Kidney (tissue), 13 donors: ENCODE measurements at regions not wholly inside any gene's neighbourhood (a gene's known extent, or its start where the extent isn't known, plus 50 kb on each side); places are given as distances from the start of the nearest gene placed in this dataset.
"Not testable (repeated sequence)": the region's sequence is repeated elsewhere in the genome, so short reads cannot be mapped to it uniquely, and the experiment has no call there.

Source experiments
- DNase-seq, 5 donors: peaks; one replicate each; pipeline ENCODE4 v3.0.0-alpha.2; 2013 to 2020
- FAIRE-seq: peaks from 2 replicates; lab custom pipeline; 2012; peaks lifted over from hg19 to GRCh38; lab: Jason Lieb, UNC
- H3K27ac ChIP-seq, 2 donors: one replicate each; pipeline ENCODE4 v1.7.0; 2013; ENCODE audit warnings: low read depth in 2 of 2, low read length in 2 of 2, inconsistent platforms in 1 of 2
- H3K27me3 ChIP-seq: one replicate; pipeline ENCODE4 v1.7.1; 2013; ENCODE audit warnings: low read length, inconsistent platforms; ENCODE audit not compliant: control insufficient read depth, insufficient read depth
- H3K36me3 ChIP-seq, 3 donors: one replicate each; pipeline versions ENCODE4 v1.7.0 to v1.7.1; 2013; ENCODE audit warnings: low read length in 3 of 3, control low read depth in 1 of 3, inconsistent platforms in 1 of 3; ENCODE audit not compliant: insufficient read depth in 3 of 3, control insufficient read depth in 2 of 3
- H3K4me1 ChIP-seq, 3 donors: one replicate each; pipeline versions ENCODE4 v1.7.0 to v1.7.1; 2013; ENCODE audit warnings: low read length in 3 of 3, inconsistent platforms in 1 of 3, low read depth in 1 of 3; ENCODE audit not compliant: control insufficient read depth in 2 of 3, insufficient read depth in 2 of 3
- H3K4me3 ChIP-seq, 3 donors: one replicate each; pipeline versions ENCODE4 v1.7.0 to v1.8.1; 2013; ENCODE audit warnings: low read length in 3 of 3, control low read depth in 1 of 3, inconsistent platforms in 1 of 3
- H3K9ac ChIP-seq, 3 donors: one replicate each; pipeline versions ENCODE4 v1.7.0 to v1.7.1; 2013; ENCODE audit warnings: low read length in 3 of 3, control low read depth in 1 of 3, inconsistent platforms in 1 of 3
- H3K9me3 ChIP-seq, 3 donors: one replicate each; pipeline versions ENCODE4 v1.7.0 to v1.7.1; 2013; ENCODE audit warnings: low read length in 3 of 3, control low read depth in 1 of 3, inconsistent platforms in 1 of 3; ENCODE audit not compliant: control insufficient read depth in 2 of 3, insufficient read depth in 1 of 3
- intact Hi-C: fragments of 100-400 bp; cut with DNase I; formaldehyde crosslinking; loops from one replicate; pipeline ENCODE4 v1.11.1; 2022
- TF ChIP-seq, protein P1 (sequence below): IDR thresholded peaks from 3 replicates; pipeline ENCODE4 v1.5.1; 2012; ENCODE audit warnings: mild to moderate bottlenecking, moderate library complexity, borderline replicate concordance; ENCODE audit not compliant: insufficient read depth; ENCODE audit errors: extremely low read depth
- donor health status: control.
- donor health status: control.
- donor health status: control.
- donor health status: control.
- donor health status: control.
- donor health status: DM: yes; HTN: yes; CAD: no.
- donor health status: Normal renal cell carcinoma (clear cell type).

DNA sequence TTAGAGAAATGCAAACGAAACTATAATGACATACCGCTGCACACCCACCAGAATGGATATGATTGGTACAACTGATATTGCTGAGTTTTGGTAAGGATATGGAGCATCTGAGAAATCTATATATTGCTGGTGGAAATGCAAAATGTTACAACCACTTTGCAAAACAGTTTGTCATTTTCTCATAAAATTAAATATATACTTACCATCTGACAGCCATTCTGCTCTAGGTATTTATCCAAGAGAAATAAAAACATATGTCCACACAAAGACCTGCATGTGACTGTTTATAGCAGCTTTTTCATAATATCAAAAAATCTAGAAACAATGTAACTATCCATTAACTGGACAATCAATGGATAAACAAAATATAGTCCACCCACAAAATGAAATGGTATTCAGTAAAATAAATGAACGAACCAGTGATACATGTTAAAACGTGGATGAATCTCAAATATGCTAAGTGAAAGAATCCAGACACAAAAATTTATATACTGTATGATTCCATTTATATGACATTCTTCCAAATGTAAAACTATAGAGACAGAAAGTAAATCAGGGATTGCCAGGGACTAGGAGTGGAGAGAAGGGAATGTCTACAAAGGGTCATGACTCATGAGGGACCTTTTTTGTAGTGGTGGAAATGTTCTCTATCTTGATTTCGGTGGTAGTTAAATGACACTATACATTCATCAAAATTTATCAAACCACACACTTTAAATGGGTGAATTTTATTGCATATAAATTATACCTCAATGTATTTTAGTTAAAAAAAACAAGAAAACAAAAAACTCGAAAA lies 312.0 kb upstream of the GLI3 start:
- no peaks in the 10 kb centered on the region for H3K4me1 ChIP-seq
- DNase-seq (no peak), FAIRE-seq (no peak)
- no peak overlapping the region for H3K9ac ChIP-seq
- no peaks in the 10 kb centered on the region for H3K36me3 ChIP-seq
- H3K27me3 ChIP-seq, result no peaks in the 10 kb centered on the region
- intact Hi-C loops, result no loop called here
- TF ChIP-seq, protein P1, sequence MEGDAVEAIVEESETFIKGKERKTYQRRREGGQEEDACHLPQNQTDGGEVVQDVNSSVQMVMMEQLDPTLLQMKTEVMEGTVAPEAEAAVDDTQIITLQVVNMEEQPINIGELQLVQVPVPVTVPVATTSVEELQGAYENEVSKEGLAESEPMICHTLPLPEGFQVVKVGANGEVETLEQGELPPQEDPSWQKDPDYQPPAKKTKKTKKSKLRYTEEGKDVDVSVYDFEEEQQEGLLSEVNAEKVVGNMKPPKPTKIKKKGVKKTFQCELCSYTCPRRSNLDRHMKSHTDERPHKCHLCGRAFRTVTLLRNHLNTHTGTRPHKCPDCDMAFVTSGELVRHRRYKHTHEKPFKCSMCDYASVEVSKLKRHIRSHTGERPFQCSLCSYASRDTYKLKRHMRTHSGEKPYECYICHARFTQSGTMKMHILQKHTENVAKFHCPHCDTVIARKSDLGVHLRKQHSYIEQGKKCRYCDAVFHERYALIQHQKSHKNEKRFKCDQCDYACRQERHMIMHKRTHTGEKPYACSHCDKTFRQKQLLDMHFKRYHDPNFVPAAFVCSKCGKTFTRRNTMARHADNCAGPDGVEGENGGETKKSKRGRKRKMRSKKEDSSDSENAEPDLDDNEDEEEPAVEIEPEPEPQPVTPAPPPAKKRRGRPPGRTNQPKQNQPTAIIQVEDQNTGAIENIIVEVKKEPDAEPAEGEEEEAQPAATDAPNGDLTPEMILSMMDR, result no peak
- peaks cover 0 to 12% (median 4%) of the 10 kb centered on the region in 3 donors for H3K9me3 ChIP-seq
- H3K4me3 ChIP-seq, result no peak overlapping the region
- no peak overlapping the region for H3K27ac ChIP-seq

DNA sequence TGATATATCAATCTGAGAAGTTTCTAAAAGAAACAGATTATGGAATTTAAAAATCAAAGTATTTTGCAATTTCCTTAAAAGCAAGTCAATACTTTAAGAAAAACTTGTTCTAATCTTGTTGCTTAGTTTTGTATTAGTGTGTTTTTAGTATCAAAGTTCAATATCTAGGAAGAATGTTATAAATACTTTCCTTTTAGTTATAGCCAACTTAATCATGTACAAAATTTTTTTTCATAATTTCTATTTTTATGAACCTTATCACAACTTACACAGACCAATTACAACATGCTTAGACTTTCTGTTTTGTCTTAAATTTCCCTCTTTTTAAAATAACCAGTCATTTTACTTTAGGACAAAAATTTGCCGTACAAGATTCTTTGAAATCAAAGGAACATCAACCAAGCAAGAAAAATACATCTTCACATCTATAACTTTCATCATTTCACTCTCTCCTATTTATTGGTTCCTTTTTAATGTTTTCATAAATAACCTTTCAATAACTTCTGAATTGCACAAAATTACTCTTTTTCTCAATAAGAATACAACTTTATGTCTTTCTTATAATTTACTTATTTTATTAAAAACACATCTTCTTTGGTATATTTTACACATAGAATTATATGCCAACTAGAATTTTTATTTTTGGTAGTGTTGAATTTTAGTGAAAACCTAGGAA lies 308.2 kb upstream of the GLI3 start:
- intact Hi-C loops, result no loop called here
- FAIRE-seq (no peak), DNase-seq (no peak)
- Histone ChIP-seq H3K9ac (no peak overlapping the region), H3K4me1 (no peaks in the 10 kb centered on the region), H3K27me3 (no peaks in the 10 kb centered on the region), H3K9me3 (no peaks in the 10 kb centered on the region), H3K4me3 (no peak overlapping the region), H3K27ac (no peak overlapping the region), H3K36me3 (no peaks in the 10 kb centered on the region)
- TF ChIP-seq, protein P1, result no peak

DNA sequence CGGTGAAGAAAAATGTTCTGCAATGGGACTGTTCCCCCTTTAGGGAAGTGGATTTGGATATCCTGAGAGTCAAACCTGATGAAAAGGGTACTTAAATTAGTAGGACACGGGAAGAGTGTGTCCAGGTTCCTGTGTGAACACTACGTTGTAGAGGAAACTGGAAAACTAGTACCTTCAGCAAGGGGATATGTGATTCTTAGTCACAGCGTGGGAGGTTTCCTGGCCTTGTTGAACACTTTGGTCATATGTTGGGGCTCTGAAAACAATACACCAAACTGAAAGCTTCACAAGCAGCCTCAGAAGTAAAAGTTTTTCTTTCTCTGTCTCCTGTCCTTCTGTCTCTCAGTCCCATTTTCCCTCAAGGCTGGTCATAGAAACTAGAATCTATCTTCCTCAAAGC lies 306.9 kb upstream of the GLI3 start:
- Histone ChIP-seq H3K36me3 (no peaks in the 10 kb centered on the region), H3K9ac (no peak overlapping the region), H3K4me1 (no peaks in the 10 kb centered on the region), H3K4me3 (no peak overlapping the region), H3K9me3 (no peaks in the 10 kb centered on the region), H3K27me3 (no peaks in the 10 kb centered on the region), H3K27ac (no peak overlapping the region)
- FAIRE-seq, result no peak
- TF ChIP-seq, protein P1, result no peak
- intact Hi-C loops, result no loop called here
- no peak for DNase-seq

DNA sequence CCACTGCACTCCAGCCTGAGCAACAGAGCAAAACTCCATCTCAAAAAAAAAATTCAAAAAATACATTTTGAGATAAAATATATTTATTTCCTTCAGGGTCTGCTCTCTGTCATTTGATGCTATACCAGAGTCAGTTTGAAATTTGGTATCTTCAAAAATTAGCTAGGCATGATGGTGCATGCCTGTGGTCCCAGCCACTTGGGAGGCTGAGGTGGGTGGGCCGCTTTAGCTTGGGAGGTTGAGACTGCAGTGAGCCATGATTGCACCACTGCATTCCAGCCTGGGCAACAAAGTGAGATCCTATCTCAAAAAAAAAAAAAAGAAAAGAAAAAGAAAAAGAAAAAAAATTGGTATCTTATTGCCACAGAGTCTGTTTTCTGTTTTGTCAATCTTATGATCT lies 305.4 kb upstream of the GLI3 start:
- H3K27me3 ChIP-seq, DNase-seq, H3K4me1 ChIP-seq, H3K36me3 ChIP-seq, FAIRE-seq, intact Hi-C loops, H3K27ac ChIP-seq, H3K9ac ChIP-seq, H3K4me3 ChIP-seq, H3K9me3 ChIP-seq: not testable (repeated sequence)
